HG02884 (cell line): ENCODE measurements at regions not wholly inside any gene's neighbourhood (a gene's known extent, or its start where the extent isn't known, plus 50 kb on each side); places are given as distances from the start of the nearest gene placed in this dataset.

Source experiments
- ATAC-seq: cut with Tn5 transposase; IDR thresholded peaks from one replicate; pipeline ENCODE4 v1.9.1; 2021; ENCODE audit warnings: mild to moderate bottlenecking, moderate library complexity; ENCODE audit not compliant: unreplicated experiment

GRCh38 chr17:56735842-56736241 lies 97.9 kb downstream of the C17orf67 start:
- no peak for ATAC-seq

- ATAC-seq, result no peak
Observed at GRCh38 chr17:56737421-56738161, 96.1 kb downstream of the C17orf67 start.

GRCh38 chr17:56739376-56739775 lies 94.3 kb downstream of the C17orf67 start:
- no peak for ATAC-seq

- no peak for ATAC-seq
Observed at GRCh38 chr17:56739776-56740175, 93.9 kb downstream of the C17orf67 start.

GRCh38 chr17:56740481-56740880 lies 93.2 kb downstream of the C17orf67 start:
- no peak for ATAC-seq
